NT2/D1 (cell line): ENCODE measurements at regions not wholly inside any gene's neighbourhood (a gene's known extent, or its start where the extent isn't known, plus 50 kb on each side); places are given as distances from the start of the nearest gene placed in this dataset.

ENCODE experiments used
- SUZ12 ChIP-seq: IDR thresholded peaks from 2 replicates; pipeline ENCODE4 v1.6.1; 2011; ENCODE audit not compliant: insufficient read length, insufficient read depth; ENCODE audit errors: extremely low read depth
- YY1 ChIP-seq: IDR thresholded peaks from 2 replicates; pipeline ENCODE4 v1.6.1; 2011; ENCODE audit not compliant: insufficient read length, insufficient read depth
- ZNF274 ChIP-seq: IDR thresholded peaks from 2 replicates; pipeline ENCODE4 v1.6.1; 2011; ENCODE audit warnings: mild to moderate bottlenecking, low read depth, low read length

DNA sequence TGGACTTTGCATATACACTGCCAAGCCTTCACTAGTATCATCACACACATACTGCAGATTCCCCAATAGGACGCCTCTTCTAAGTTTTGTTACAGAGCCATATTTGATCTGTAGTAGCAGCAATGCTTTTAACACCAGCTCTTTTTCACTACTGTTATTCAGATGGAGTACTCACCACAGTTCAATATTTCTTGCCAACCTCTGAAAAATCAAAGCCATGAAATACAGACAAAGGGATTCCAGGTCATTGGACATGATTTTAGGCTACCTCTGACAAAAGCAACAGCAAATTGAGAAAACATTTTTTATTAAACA is 390.7 kb upstream of the ADGRL3 start:
- TF ChIP-seq YY1 (no peak), ZNF274 (no peak), SUZ12 (no peak)
